ENCODE measurements at regions not wholly inside any gene's neighbourhood (a gene's known extent, or its start where the extent isn't known, plus 50 kb on each side); places are given as distances from the start of the nearest gene placed in this dataset.

- no peaks in the 10 kb centered on the region for H3K9me3 ChIP-seq
- no peak overlapping the region for H3K4me3 ChIP-seq
- H3K36me3 ChIP-seq: no peaks in the 10 kb centered on the region
- DNase-seq: no peak
- no peak overlapping the region for H3K27ac ChIP-seq
- TF ChIP-seq, protein P1, sequence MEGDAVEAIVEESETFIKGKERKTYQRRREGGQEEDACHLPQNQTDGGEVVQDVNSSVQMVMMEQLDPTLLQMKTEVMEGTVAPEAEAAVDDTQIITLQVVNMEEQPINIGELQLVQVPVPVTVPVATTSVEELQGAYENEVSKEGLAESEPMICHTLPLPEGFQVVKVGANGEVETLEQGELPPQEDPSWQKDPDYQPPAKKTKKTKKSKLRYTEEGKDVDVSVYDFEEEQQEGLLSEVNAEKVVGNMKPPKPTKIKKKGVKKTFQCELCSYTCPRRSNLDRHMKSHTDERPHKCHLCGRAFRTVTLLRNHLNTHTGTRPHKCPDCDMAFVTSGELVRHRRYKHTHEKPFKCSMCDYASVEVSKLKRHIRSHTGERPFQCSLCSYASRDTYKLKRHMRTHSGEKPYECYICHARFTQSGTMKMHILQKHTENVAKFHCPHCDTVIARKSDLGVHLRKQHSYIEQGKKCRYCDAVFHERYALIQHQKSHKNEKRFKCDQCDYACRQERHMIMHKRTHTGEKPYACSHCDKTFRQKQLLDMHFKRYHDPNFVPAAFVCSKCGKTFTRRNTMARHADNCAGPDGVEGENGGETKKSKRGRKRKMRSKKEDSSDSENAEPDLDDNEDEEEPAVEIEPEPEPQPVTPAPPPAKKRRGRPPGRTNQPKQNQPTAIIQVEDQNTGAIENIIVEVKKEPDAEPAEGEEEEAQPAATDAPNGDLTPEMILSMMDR (IDR thresholded peaks at IDR 0.05): no peak
- peaks cover 0 to 3% of the 10 kb centered on the region in 2 donors for H3K27me3 ChIP-seq
- H3K4me1 ChIP-seq: no peaks in the 10 kb centered on the region
- intact Hi-C loops (cut with DNase I; ENCODE audit: low total_unique reads): no loop called here
These were observed 188.5 kb upstream of the IRX3 start for GRCh38 chr16:54475019-54475601.

DNA sequence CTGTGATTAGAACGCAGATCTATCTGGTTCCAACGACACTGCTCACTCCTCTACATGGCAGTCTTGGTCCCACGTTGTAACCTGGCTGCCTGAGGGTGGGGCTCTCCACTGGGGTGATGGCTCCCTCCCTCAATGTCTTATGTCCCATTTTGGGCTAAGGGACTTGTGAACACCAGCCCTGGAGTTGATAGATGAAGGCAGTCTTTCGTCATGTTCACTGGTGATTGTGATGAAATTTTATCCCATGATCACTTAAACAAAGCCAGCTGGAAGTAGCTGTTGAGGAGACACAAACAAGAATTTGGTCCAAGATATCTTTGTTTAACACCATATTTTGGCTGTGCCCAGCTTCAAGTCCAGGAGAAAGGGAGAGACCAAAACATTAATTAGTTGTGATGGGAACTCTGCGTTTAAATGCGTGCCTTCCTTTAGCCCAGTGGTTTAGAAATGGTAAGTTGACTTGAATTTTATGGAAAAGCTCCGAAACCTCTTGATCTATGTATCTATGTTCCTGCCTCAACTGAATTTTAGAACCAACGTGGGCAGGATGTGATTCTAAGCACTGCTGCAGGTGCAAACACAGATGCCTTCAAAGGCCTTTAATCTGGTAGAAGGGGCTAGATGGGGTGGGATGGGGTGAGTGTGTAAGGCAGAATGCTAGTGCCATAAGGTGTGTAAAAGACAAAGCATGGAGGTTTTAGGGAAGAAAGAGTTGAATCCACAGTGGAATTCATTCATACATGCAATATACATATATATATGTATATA lies 186.8 kb upstream of the IRX3 start:
- Histone ChIP-seq H3K36me3 (no peaks in the 10 kb centered on the region), H3K4me1 (no peaks in the 10 kb centered on the region), H3K27ac (no peak overlapping the region), H3K27me3 (peaks cover 0 to 3% of the 10 kb centered on the region in 2 donors), H3K4me3 (no peak overlapping the region), H3K9me3 (no peaks in the 10 kb centered on the region)
- no peak for DNase-seq
- TF ChIP-seq, protein P1 (IDR thresholded peaks at IDR 0.05): no peak
- intact Hi-C loops (cut with DNase I; ENCODE audit: low total_unique reads): no loop called here

DNA sequence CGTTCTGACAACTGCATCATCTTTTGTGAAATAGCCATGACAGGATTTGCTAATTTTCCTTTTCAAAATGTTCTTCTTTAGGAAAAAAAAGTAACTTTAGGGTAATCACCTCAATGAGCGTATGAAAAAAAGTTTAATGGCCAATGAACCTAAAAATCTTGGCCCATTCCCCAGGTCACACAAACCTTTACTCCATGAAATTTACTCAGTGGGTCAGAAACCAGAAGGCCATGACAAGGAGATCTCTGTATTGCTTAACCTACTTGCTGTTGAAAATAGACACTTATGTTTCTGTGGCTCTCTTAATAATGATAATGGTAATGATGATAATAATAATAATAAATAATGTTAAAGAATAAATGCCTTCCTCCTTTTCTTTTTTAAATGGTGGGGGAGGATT lies 180.8 kb upstream of the IRX3 start:
- no peak overlapping the region for H3K27ac ChIP-seq
- intact Hi-C loops (cut with DNase I; ENCODE audit: low total_unique reads): no loop called here
- H3K4me3 ChIP-seq: no peak overlapping the region
- H3K36me3 ChIP-seq: no peaks in the 10 kb centered on the region
- TF ChIP-seq, protein P1 (IDR thresholded peaks at IDR 0.05): no peak
- H3K9me3 ChIP-seq: peaks cover 3 to 20% (median 4%) of the 10 kb centered on the region in 3 donors
- DNase-seq: no peak
- H3K27me3 ChIP-seq: peaks cover 0 to 3% of the 10 kb centered on the region in 2 donors
- no peaks in the 10 kb centered on the region for H3K4me1 ChIP-seq

GRCh38 chr16:54466233-54466632 lies 179.6 kb upstream of the IRX3 start:
- Histone ChIP-seq H3K27me3 (peaks cover 0 to 3% of the 10 kb centered on the region in 2 donors), H3K9me3 (peaks cover 3 to 20% (median 4%) of the 10 kb centered on the region in 3 donors), H3K4me1 (no peaks in the 10 kb centered on the region), H3K36me3 (no peaks in the 10 kb centered on the region), H3K4me3 (no peak overlapping the region), H3K27ac (no peak overlapping the region)
- DNase-seq: no peak
- intact Hi-C loops (cut with DNase I; ENCODE audit: low total_unique reads): no loop called here
- TF ChIP-seq, protein P1 (IDR thresholded peaks at IDR 0.05): no peak

DNA sequence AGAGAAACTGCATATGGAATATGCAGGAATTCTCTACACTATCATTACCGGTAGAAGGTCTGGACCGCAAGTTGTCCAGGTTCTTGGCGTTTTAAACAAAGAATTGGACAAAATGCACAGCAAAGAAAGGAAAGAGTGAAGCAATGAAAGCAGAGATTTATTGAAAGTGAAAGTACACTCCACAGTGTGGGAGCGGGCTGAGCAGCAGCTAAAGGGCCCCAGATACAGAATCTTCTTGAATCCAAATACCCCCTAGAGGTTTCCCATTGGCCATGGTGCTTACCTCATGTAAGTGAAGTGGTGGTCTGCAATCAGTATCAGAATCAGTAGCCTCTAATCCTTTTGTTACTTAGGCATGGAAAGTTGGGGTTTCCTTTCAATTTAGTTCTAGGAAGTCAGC lies 178.5 kb upstream of the IRX3 start:
- no peak overlapping the region for H3K4me3 ChIP-seq
- intact Hi-C loops (cut with DNase I; ENCODE audit: low total_unique reads): no loop called here
- no peak for DNase-seq
- no peaks in the 10 kb centered on the region for H3K36me3 ChIP-seq
- peaks cover 3 to 20% (median 4%) of the 10 kb centered on the region in 3 donors for H3K9me3 ChIP-seq
- TF ChIP-seq, protein P1 (IDR thresholded peaks at IDR 0.05): no peak
- H3K4me1 ChIP-seq: no peaks in the 10 kb centered on the region
- H3K27me3 ChIP-seq: peaks cover 0 to 8% of the 10 kb centered on the region in 2 donors
- no peak overlapping the region for H3K27ac ChIP-seq
